Hematopoietic multipotent progenitor cell (in vitro differentiated cells): ENCODE measurements at regions not wholly inside any gene's neighbourhood (a gene's known extent, or its start where the extent isn't known, plus 50 kb on each side); places are given as distances from the start of the nearest gene placed in this dataset.
"Not testable (repeated sequence)": the region's sequence is repeated elsewhere in the genome, so short reads cannot be mapped to it uniquely, and the experiment has no call there.

Experiments
- DNase-seq, 3 donors: peaks; one replicate each; pipeline ENCODE4 v3.0.0-alpha.2; 2011 to 2015; ENCODE audit warnings: low read depth in 2 of 3, low spot score in 2 of 3

GRCh38 chr14:56417173-56417572 lies 162.4 kb upstream of the TMEM260 start:
- peak in 1 of 3 donors; percentile 9 for DNase-seq

DNA sequence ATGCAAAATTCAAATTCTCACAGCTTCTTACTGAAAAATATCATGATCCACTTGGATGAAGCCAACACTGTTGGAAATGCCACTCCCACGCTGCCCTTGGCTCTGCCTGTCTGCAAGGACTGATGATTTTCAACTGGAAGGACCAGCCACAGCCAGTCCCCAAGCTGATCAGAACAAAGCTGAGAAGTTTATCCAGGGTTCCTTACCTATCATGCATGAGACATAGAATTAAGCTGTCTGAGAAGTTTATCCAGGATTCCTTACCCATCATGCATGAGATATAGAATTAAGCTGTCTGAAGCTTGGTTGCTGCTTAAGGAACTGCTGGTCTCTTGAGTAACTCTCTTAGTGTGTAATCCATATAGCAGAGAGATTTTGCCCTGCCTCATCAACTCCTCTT lies 159.8 kb upstream of the TMEM260 start:
- DNase-seq, result no peak

DNA sequence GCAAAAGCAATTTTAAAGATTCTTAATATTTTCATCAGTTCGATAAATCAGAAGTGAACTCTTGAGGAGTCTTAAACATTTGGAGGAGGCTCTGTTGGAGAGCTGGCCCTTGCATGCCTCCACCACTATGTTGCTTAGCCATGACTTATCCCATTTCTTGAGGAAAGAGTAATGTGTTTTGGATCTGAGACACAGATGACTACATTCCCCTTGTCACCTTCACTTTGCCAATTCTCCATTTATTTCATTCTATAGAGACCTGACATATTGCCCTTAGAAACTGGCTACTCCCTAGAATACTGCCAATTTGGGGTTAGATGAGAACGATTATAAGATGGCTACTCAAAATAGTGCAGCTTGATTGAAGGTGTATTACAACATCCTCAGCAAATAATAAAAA lies 157.4 kb upstream of the TMEM260 start:
- no peak for DNase-seq

DNA sequence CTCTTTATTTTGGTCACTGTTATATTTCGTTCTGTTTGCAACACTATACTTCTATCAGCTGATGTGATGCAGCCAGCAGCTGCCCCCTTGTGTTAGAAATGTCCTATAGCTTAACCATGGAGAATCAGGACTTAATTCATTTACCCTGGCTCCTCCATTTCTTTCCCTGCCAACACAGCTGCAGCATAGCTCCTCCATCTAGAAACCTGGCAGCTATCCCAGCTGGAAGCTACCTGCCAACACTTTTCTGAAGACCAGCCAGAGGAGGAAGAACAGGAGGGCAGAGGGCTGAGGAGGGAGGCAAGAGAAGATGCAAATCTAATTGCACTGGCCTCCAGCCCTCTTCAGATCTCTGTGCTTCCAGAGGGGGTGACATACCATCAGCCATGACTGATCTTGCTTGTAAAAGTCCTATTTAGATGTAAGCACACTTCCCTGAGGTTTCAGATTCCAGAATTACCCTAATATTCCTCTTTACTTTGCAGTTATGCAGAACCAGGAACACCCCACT lies 156.8 kb upstream of the TMEM260 start:
- DNase-seq, result peak in 2 of 3 donors; percentile 54 to 78

DNA sequence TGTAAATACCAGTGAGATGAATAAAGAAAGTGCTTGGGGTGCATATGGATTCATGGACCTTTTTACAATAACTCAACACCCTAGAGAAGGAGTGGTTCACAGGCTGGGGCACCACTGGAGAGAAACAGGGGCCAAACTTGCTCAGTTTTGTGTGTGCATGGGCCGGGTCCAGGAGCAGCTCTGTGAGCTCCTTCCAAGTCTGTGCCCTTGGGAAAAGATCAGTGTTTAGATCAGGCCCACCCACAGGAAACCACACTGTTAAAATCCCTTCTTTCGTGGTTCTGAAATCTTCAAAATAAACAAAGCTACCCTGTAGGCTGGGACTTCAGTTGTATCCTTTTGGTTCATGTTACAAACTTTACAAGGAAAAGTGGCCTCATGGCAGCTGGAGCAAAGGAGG lies 156.1 kb upstream of the TMEM260 start:
- DNase-seq, result no peak

GRCh38 chr14:56431013-56431412 lies 148.6 kb upstream of the TMEM260 start:
- no peak for DNase-seq

DNA sequence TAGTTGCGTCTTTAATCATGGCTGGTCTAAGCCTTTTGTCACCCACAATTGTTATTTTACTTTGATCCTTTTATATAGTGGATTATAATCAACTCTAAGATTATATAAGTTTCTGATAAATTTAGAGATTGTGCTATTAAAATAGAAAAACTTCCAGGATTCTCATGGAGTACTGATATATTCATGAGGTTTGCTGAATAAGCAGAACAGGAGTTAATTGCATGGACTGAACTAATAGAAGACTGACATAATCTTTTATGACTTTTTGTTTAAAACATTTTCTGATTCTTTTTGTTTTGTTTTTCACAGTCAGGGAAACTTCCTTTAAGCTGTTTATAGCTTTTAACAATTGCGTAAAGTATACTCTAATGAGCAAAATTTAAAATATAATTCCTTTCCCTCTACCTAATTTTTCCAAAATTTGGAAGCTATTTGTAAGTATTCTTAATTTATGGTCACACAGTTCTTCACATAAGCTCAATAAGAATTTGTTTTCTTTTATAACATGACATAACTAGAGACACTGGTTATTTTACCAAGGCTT lies 129.9 kb upstream of the TMEM260 start:
- no peak for DNase-seq

GRCh38 chr14:56452940-56453339 lies 126.7 kb upstream of the TMEM260 start:
- DNase-seq, result no peak

- not testable (repeated sequence) for DNase-seq
Measured at GRCh38 chr14:56454680-56455079, 124.9 kb upstream of the TMEM260 start.

DNA sequence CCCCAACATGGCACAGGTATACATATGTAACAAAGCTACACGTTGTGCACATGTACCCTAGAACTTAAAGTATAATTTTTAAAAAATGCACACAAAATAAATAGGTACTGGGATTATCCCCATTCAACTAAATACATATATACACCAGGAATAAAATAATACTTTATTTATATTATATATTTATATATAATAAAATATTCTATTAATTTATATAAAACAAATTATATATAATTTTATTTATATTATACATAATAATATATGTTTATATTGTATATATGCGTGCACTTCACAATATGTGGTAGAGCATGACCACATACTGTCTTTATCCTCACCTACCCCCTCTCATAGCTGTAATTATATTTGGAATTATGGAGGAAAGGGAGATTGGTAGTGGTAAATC lies 119.1 kb upstream of the TMEM260 start:
- DNase-seq, result no peak

DNA sequence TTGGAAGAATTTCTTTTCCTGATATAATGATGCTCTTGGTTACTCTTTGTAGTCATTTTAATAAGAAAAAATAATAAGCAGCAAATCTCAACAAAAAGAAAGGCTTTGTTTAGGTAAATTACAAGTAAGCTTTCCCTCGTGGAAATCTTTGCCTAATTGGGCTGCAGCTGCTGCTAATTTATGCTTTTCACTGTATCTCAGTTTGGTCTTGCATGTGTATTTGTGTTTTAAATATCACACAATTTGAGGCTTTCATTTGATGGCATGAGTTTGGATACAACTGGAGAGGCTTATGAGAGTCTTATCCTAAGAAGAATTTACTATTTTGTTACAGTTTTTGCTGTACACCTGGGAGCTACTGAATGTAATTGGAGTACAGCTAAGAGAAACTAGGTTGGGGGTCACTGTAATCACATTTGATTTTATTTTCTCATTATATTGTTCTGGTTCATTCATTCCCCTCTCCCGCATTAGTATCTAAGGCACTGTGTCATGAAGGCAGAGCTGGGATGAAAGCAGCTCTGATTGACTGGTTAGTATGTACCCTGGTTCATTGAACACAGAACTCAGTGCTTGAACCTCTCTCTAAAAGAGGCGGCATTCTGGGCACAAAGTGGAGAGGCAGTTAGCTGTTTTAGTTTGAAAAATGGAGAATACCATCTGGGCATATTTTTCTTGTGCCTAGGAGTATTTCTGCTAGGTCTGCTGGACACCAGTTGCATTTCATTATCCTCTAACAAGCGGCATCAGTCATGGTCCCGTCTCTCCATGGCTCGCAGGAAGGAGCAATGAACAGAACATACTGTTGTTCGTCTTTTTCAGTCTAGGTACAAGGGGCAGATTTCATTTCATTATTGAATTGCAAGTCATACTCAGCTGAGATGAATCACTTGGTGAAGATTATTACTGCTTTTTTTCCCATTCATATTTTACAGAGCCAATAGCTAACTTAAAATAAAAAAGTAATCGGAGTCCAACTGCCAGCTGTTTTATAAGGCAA lies 118.0 kb upstream of the TMEM260 start:
- no peak for DNase-seq

DNA sequence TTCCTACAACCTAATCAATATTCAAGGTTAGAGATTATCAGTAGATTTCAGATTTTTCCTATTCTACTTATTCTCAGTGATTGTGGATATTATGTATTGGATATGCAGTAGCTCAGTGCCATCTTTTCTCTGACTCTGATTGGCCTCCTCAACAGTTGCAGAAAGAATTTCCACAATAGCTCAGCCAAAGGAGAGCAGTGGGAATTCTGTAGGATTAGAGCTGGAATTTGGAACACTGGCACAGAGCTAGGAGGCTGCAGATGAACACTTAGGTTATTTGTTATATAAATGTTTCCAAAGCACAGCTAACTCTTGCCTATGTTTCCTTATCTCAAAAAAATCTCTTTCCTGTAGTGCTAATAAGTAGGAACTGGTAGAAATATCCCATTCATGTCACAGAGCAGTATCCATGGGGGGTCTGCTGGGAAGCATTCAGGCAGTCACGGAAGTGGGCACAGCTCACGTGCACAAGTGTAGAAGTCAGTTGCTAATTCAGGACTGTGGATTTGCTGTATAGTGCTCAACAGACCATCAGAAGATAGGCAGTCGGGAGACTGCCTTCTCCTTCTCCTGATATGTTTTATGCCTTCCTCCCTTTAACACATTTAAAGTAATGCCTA lies 116.2 kb upstream of the TMEM260 start:
- no peak for DNase-seq

GRCh38 chr14:56471056-56471455 lies 108.5 kb upstream of the TMEM260 start:
- DNase-seq, result no peak

DNA sequence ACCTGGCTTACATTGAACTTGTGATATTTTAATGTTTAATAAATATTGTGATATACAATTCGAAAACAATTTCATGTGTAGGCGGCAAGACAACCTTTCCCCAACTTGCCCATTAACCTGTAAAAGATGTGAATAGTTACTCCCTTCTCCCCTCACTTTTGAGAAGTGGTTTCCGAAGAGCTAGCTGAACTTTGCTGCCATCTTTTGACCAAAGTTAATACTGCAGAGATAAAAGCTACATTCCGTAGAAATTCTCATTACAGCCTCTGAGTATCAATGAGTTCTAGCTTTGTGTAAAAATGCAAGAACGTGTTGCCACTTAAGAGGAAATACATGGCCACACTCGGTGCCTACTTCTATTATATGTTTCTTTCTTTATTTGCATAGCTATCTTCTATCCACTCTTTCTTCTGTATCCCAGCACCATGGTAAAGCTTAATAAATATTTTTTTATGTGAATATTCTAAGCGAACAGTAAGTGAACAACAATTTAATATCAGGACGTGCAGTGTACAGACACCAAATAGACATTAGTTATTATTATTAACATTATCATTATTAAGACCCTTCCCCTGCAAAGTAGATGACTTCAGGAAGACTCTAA lies 105.1 kb upstream of the TMEM260 start:
- DNase-seq, result peak in 2 of 3 donors; percentile 41 to 79

- DNase-seq, result peak in 2 of 3 donors; percentile 5 to 53
Measured at GRCh38 chr14:56482310-56482911, 97.2 kb upstream of the TMEM260 start.

DNA sequence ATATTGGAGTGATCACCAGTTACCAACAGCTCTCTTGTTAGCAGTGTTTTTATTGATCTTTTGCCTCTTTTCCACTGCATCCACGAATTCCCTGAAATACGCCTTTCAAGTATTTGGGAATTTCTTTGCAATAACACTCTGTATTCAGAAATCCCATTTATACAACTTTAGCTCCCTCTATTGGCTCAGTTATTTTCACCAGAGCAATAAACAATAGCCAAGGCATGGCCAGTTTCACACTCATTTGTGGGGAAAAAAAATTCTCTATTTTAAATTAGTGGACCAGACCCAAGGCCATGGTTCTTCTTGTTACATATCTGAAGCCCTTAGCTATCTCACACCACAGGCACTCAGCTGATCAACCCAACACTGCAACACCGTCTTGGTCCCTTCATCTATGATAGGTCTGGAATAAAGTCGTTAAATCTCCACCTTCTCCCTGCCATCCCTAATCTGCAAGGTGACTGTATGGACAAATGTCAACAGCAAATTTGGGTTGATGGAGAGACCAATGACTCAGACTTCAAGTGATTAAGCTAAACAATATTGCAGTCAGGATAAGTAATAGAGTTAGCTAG lies 92.4 kb upstream of the TMEM260 start:
- peak in 1 of 3 donors; percentile 11 for DNase-seq

DNA sequence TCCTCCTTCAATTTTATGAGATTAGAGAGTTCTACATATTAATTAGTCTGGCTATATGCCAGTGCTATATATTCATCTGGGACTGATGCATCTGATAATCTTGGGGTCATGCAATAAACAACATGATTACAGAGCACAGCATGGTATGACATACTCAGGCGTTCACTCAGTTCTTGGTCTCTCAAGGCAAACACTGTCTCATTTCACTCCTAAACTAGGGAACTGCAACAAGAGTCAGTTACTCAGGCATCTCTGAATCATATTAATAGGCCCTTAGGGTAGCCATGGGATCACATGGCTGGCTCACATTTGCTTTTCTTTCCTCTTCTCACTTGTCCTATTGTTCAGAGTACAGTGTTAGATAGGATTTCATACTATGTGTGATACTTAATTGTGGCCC lies 91.8 kb upstream of the TMEM260 start:
- DNase-seq, result no peak

DNA sequence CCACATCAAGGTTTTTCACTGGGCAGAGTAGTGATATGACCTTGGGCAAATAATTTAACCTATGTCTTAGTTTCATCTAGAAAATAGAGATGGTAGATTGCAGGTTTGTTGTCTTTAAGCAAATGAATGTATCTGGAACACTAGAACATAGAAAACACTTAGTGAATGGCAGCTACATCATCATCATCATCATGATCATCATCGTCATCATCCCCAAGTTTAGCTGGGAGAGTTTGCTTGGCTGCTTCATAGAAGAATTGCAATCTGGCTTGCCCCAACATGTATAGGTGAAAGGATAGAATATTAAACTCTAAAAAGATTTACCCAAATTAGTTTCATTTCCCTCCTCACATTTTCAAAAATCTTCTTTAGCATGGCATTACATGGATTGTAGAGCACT lies 91.3 kb upstream of the TMEM260 start:
- no peak for DNase-seq

DNA sequence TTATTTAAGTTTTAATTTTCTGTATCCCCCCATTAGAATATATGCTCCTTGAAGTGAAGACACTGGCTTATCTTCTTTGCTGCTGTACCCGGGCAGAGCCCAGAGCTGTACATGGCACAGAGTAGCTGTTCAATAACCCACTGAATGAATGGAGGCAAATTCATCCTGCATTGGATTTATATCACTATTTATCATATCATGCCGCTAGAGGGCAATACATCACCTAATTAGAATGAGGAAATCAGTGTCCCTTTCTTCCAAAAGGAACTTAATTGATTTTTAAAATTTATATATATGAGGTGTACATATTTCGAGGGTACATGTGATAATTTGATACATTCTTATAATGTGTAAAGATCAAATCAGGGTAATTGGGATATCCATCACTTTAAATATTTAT lies 89.2 kb upstream of the TMEM260 start:
- peak in 2 of 3 donors; percentile 22 to 68 for DNase-seq
